WTC11 (cell line): ENCODE measurements at regions not wholly inside any gene's neighbourhood (a gene's known extent, or its start where the extent isn't known, plus 50 kb on each side); places are given as distances from the start of the nearest gene placed in this dataset.

Experiments used
- ATAC-seq: fragments of 200-7000 bp; cut with Tn5 transposase; 2 replicates; pipeline ENCODE4 v1.10.0; 2021; ENCODE audit warnings: mild to moderate bottlenecking, moderate library complexity
- CTCF ChIA-PET: fragments of 300-600 bp; sonication (Branson Sonifier 250); formaldehyde crosslinking; loops from one replicate; lab custom pipeline; 2021; ENCODE audit warnings: antibody characterized with exemption; lab: Charles Lee
- POLR2A ChIA-PET: fragments of 350-600 bp; sonication (Branson Sonifier 250); formaldehyde crosslinking; loops from one replicate; lab custom pipeline; 2021; ENCODE audit warnings: antibody characterized with exemption; lab: Charles Lee
- DNase-seq: peaks from one replicate; pipeline ENCODE4 v3.0.0; 2021; ENCODE audit warnings: low spot score
- H3K27ac Mint-ChIP-seq: 2 replicates; pipeline ENCODE4 v1.8.0; 2021; ENCODE audit warnings: mixed read lengths
- H3K27me3 Mint-ChIP-seq: 2 replicates; pipeline ENCODE4 v1.8.0; 2021; ENCODE audit warnings: low read depth, mild to moderate bottlenecking, moderate library complexity, mixed read lengths
- H3K36me3 Mint-ChIP-seq: 2 replicates; pipeline ENCODE4 v1.8.0; 2021; ENCODE audit warnings: mixed read lengths
- H3K4me1 Mint-ChIP-seq: 2 replicates; pipeline ENCODE4 v1.8.0; 2022; ENCODE audit warnings: mixed read lengths
- H3K4me3 Mint-ChIP-seq: 2 replicates; pipeline ENCODE4 v1.8.0; 2021; ENCODE audit warnings: mild to moderate bottlenecking, moderate library complexity, mixed read lengths
- H3K9me3 Mint-ChIP-seq: 2 replicates; pipeline ENCODE4 v1.8.0; 2021; ENCODE audit warnings: mixed read lengths
- AR ChIP-seq: fragments of 250-450 bp; sonication (Bioruptor Pico); IDR thresholded peaks from 2 replicates; pipeline ENCODE4 v1.9.0; 2021; ENCODE audit warnings: mild to moderate bottlenecking
- CREB1 ChIP-seq: sonication (generic); formaldehyde crosslinking; IDR thresholded peaks from 2 replicates; pipeline ENCODE4 v1.8.0; 2023; ENCODE audit warnings: mild to moderate bottlenecking, missing genetic modification reagents
- FOXK1 ChIP-seq: sonication (generic); formaldehyde crosslinking; IDR thresholded peaks from 2 replicates; pipeline ENCODE4 v1.8.0; 2022; ENCODE audit warnings: mild to moderate bottlenecking, moderate library complexity, missing genetic modification reagents
- HMGA2 ChIP-seq: fragments of 250-450 bp; sonication (Bioruptor Pico); IDR thresholded peaks from 2 replicates; pipeline ENCODE4 v1.4.0; 2021; ENCODE audit warnings: mild to moderate bottlenecking, moderate library complexity
- NFE2L1 ChIP-seq: sonication (generic); formaldehyde crosslinking; IDR thresholded peaks from 2 replicates; pipeline ENCODE4 v1.8.1; 2023; ENCODE audit warnings: missing genetic modification reagents
- NR1H2 ChIP-seq: sonication (generic); formaldehyde crosslinking; IDR thresholded peaks from 2 replicates; pipeline ENCODE4 v1.9.0; 2021; ENCODE audit warnings: mild to moderate bottlenecking, moderate library complexity, missing genetic modification reagents
- RELA ChIP-seq: sonication (generic); formaldehyde crosslinking; IDR thresholded peaks from 2 replicates; pipeline ENCODE4 v1.8.1; 2022; ENCODE audit warnings: missing genetic modification reagents, mild to moderate bottlenecking, borderline replicate concordance
- TEAD1 ChIP-seq: sonication (generic); formaldehyde crosslinking; IDR thresholded peaks from 2 replicates; pipeline ENCODE4 v1.8.0; 2022; ENCODE audit warnings: mild to moderate bottlenecking, missing genetic modification reagents
- TEAD4 ChIP-seq: sonication (generic); formaldehyde crosslinking; IDR thresholded peaks from 2 replicates; pipeline ENCODE4 v1.8.0; 2022; ENCODE audit warnings: mild to moderate bottlenecking, missing genetic modification reagents
- USF1 ChIP-seq: sonication (generic); formaldehyde crosslinking; IDR thresholded peaks from 2 replicates; pipeline ENCODE4 v1.8.0; 2022; ENCODE audit warnings: mild to moderate bottlenecking, missing genetic modification reagents
- ZNF138 ChIP-seq: sonication (generic); formaldehyde crosslinking; conservative IDR thresholded peaks from 2 replicates; pipeline ENCODE4 v1.8.1; 2022; ENCODE audit warnings: mild to moderate bottlenecking, moderate library complexity, missing genetic modification reagents
- ZNF219 ChIP-seq: sonication (generic); formaldehyde crosslinking; IDR thresholded peaks from 2 replicates; pipeline ENCODE4 v1.8.0; 2023; ENCODE audit warnings: missing genetic modification reagents, mild to moderate bottlenecking, borderline replicate concordance
- ZNF416 ChIP-seq: fragments of 250-450 bp; sonication (Bioruptor Pico); IDR thresholded peaks from 2 replicates; pipeline ENCODE4 v1.9.0; 2021; ENCODE audit warnings: mild to moderate bottlenecking, inconsistent platforms
- TF ChIP-seq, protein P1 (sequence below): sonication (generic); formaldehyde crosslinking; IDR thresholded peaks from 2 replicates; pipeline ENCODE4 v1.8.0; 2023; ENCODE audit warnings: missing genetic modification reagents, mild to moderate bottlenecking, borderline replicate concordance
- TF ChIP-seq, protein P2 (sequence below): sonication (generic); formaldehyde crosslinking; IDR thresholded peaks from 2 replicates; pipeline ENCODE4 v1.8.1; 2022; ENCODE audit warnings: missing genetic modification reagents, borderline replicate concordance

GRCh38 chr12:58066296-58066695 lies 124.9 kb downstream of the ATP23 start (continued):
- TF ChIP-seq FOXK1 (no peak), RELA (CRISPR knock-in tag) (no peak)
- TF ChIP-seq, protein P1, sequence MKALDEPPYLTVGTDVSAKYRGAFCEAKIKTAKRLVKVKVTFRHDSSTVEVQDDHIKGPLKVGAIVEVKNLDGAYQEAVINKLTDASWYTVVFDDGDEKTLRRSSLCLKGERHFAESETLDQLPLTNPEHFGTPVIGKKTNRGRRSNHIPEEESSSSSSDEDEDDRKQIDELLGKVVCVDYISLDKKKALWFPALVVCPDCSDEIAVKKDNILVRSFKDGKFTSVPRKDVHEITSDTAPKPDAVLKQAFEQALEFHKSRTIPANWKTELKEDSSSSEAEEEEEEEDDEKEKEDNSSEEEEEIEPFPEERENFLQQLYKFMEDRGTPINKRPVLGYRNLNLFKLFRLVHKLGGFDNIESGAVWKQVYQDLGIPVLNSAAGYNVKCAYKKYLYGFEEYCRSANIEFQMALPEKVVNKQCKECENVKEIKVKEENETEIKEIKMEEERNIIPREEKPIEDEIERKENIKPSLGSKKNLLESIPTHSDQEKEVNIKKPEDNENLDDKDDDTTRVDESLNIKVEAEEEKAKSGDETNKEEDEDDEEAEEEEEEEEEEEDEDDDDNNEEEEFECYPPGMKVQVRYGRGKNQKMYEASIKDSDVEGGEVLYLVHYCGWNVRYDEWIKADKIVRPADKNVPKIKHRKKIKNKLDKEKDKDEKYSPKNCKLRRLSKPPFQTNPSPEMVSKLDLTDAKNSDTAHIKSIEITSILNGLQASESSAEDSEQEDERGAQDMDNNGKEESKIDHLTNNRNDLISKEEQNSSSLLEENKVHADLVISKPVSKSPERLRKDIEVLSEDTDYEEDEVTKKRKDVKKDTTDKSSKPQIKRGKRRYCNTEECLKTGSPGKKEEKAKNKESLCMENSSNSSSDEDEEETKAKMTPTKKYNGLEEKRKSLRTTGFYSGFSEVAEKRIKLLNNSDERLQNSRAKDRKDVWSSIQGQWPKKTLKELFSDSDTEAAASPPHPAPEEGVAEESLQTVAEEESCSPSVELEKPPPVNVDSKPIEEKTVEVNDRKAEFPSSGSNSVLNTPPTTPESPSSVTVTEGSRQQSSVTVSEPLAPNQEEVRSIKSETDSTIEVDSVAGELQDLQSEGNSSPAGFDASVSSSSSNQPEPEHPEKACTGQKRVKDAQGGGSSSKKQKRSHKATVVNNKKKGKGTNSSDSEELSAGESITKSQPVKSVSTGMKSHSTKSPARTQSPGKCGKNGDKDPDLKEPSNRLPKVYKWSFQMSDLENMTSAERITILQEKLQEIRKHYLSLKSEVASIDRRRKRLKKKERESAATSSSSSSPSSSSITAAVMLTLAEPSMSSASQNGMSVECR = no peak

DNA sequence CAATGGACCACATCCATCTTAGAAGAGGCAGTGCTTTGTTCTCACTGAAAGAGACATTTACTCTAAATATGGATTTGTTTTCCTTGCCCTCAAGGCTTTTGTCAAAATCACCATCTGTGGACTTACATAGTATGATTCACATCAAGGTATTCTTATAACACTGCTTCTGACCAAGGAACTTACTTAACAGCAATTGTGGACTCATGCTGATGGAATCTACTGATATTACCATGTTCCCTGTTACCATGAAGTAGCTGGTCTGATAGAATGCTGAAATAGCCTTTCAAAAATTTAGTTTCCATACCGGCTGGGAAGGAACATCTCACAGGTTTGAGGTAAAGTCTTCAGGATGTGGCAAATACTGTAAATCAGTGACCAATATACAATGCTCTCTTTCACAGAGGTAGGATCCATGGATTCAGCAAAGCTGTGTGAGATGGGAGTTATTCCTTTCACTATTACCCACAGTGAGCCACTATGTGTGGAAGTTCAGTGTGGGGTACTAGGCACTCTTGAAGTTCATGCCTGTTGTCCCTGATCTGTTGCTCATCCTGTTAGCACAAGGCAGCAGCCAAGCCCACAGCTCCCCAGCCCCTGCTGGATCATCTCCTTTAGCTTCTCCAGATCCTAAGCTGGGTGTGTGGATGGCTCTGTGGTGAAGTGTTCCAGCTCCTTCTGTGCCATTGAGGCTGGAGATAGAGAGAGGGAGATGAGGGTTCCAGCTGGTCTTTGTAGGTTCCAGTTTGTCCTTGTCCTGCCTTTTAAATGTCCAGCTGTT lies 126.4 kb downstream of the ATP23 start:
- CTCF ChIA-PET = no interaction called here
- H3K4me3 Mint-ChIP-seq = no peak overlapping the region
- H3K27me3 Mint-ChIP-seq = 0 out of 2 replicates have a peak, but pooled peaks cover 2% of the 10 kb centered on the region
- TF ChIP-seq NR1H2 (CRISPR knock-in tag) (no peak), HMGA2 (no peak), USF1 (no peak), ZNF219 (CRISPR knock-in tag) (no peak), ZNF416 (CRISPR knock-in tag) (no peak), ZNF138 (no peak), NFE2L1 (CRISPR knock-in tag) (no peak), CREB1 (CRISPR knock-in tag) (no peak), AR (no peak), TEAD1 (CRISPR knock-in tag) (no peak), TEAD4 (CRISPR knock-in tag) (no peak)
- TF ChIP-seq, protein P2, sequence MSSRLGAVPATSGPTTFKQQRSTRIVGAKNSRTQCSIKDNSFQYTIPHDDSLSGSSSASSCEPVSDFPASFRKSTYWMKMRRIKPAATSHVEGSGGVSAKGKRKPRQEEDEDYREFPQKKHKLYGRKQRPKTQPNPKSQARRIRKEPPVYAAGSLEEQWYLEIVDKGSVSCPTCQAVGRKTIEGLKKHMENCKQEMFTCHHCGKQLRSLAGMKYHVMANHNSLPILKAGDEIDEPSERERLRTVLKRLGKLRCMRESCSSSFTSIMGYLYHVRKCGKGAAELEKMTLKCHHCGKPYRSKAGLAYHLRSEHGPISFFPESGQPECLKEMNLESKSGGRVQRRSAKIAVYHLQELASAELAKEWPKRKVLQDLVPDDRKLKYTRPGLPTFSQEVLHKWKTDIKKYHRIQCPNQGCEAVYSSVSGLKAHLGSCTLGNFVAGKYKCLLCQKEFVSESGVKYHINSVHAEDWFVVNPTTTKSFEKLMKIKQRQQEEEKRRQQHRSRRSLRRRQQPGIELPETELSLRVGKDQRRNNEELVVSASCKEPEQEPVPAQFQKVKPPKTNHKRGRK (CRISPR knock-in tag) = no peak
- TF ChIP-seq, all 79 proteins: peak for 0
- POLR2A ChIA-PET = no interaction called here
- no peak for ATAC-seq
- no peak overlapping the region for H3K27ac Mint-ChIP-seq
- H3K4me1 Mint-ChIP-seq = peaks cover 15% of the 10 kb centered on the region
- no peaks in the 10 kb centered on the region for H3K36me3 Mint-ChIP-seq
- peaks cover 9% of the 10 kb centered on the region for H3K9me3 Mint-ChIP-seq
- DNase-seq = no peak
